Heart left ventricle (tissue), 16 donors: ENCODE measurements at regions not wholly inside any gene's neighbourhood (a gene's known extent, or its start where the extent isn't known, plus 50 kb on each side); places are given as distances from the start of the nearest gene placed in this dataset.
"Not testable (repeated sequence)": the region's sequence is repeated elsewhere in the genome, so short reads cannot be mapped to it uniquely, and the experiment has no call there.

ENCODE experiments used
- ATAC-seq, 4 donors: fragments of 200-7000 bp; cut with Tn5 transposase; one replicate each; pipeline ENCODE4 v1.9.1; 2020 to 2022; ENCODE audit warnings: moderate library complexity in 4 of 4, mild to moderate bottlenecking in 3 of 4, moderate number of reproducible peaks in 1 of 4
- DNase-seq, 5 donors: peaks; one replicate each; pipeline ENCODE4 v3.0.0-alpha.2; 2020
- H3K27ac ChIP-seq, 12 donors: fragments of 200-600 bp; sonication (generic) in 4 of 12; one replicate each; pipeline versions ENCODE4 v1.5.0 to v1.8.0; 2016 to 2022; ENCODE audit warnings: mild to moderate bottlenecking in 2 of 12
- H3K27me3 ChIP-seq, 9 donors: fragments of 200-600 bp; sonication (generic) in 2 of 9; one replicate each; pipeline versions ENCODE4 v1.5.1 to v1.8.0; 2016 to 2022; ENCODE audit warnings: mild to moderate bottlenecking in 3 of 9
- H3K36me3 ChIP-seq, 9 donors: fragments of 200-600 bp; sonication (generic) in 2 of 9; one replicate each; pipeline versions ENCODE4 v1.5.0 to v1.8.0; 2018 to 2022; ENCODE audit warnings: mild to moderate bottlenecking in 2 of 9
- H3K4me1 ChIP-seq, 12 donors: fragments of 200-600 bp; sonication (generic) in 4 of 12; one replicate each; pipeline versions ENCODE4 v1.5.0 to v1.8.0; 2016 to 2022; ENCODE audit warnings: mild to moderate bottlenecking in 3 of 12
- H3K4me3 ChIP-seq, 12 donors: fragments of 200-600 bp; sonication (generic) in 4 of 12; one replicate each; pipeline versions ENCODE4 v1.5.0 to v1.8.0; 2017 to 2022; ENCODE audit warnings: mild to moderate bottlenecking in 9 of 12, moderate library complexity in 4 of 12
- H3K9me3 ChIP-seq, 12 donors: fragments of 200-600 bp; sonication (generic) in 4 of 12; one replicate each; pipeline versions ENCODE4 v1.5.0 to v1.8.0; 2016 to 2022; ENCODE audit warnings: mild to moderate bottlenecking in 1 of 12
- POLR2A ChIP-seq, 2 donors: fragments of 450-650 bp; IDR thresholded peaks; one replicate each; pipeline ENCODE4 v1.6.1; 2017; ENCODE audit warnings: antibody characterized with exemption in 2 of 2, mild to moderate bottlenecking in 2 of 2, moderate library complexity in 2 of 2
- WGBS, 4 donors: extraction: QIAGEN DNeasy Blood & Tissue Kit in 2 of 4; methylation state at CpG; one replicate each; pipeline versions ENCODE4 v1.1.5 to v1.1.7; 2013 to 2018; 5-methylcytosine and 5-hydroxymethylcytosine counted together
- intact Hi-C, 10 donors: fragments of 100-400 bp; cut with DNase I; formaldehyde crosslinking; loops; one replicate each; pipeline versions ENCODE4 v1.11.1 to v1.14.2; 2022
- TF ChIP-seq, protein P1 (sequence below), 12 donors: fragments of 200-600 bp; sonication (generic) in 4 of 12; IDR thresholded peaks; one replicate each; pipeline versions ENCODE4 v1.5.0 to v1.8.0; 2018 to 2022; ENCODE audit warnings: antibody characterized with exemption in 12 of 12, mild to moderate bottlenecking in 5 of 12
- donor health status: ischemic (EF 13 %, LVEDD 7.1; RV severe dilation, severe dysfunction).
- donor health status: healthy with polysubstance abuse.
- donor health status: DM: no; HTN: yes; CAD: no.
- donor health status: DM: no; HTN: no; CAD: no.
- donor health status: ischemic (EF 25% LVEDD 6.9; RV normal size, moderate dysfunction).
- donor health status: ischemic (EF 25% LVEDD 5.7; RV mildly dilated, moderate dysfunction).
- donor health status: healthy.
- donor health status: DM: yes; HTN: yes; CAD: no.
- donor health status: ischemic (EF 35%, LVEDD 5.7; RV mildly dilated, moderate dysfunction).
- donor health status: nonischemic (EF 11% LVEDD 7.7; RV severe dilation, severe dysfunction).
- donor health status: DM: yes; HTN: yes; CAD: no.
- donor health status: PGD.
- donor health status: ischemic (EF 29% LVEDD 5.4; RV normal size, mild dysfunction).
- donor health status: nonischemic (EF 23%, LVEDD 6.1; RV moderate dilation, normal function).

DNA sequence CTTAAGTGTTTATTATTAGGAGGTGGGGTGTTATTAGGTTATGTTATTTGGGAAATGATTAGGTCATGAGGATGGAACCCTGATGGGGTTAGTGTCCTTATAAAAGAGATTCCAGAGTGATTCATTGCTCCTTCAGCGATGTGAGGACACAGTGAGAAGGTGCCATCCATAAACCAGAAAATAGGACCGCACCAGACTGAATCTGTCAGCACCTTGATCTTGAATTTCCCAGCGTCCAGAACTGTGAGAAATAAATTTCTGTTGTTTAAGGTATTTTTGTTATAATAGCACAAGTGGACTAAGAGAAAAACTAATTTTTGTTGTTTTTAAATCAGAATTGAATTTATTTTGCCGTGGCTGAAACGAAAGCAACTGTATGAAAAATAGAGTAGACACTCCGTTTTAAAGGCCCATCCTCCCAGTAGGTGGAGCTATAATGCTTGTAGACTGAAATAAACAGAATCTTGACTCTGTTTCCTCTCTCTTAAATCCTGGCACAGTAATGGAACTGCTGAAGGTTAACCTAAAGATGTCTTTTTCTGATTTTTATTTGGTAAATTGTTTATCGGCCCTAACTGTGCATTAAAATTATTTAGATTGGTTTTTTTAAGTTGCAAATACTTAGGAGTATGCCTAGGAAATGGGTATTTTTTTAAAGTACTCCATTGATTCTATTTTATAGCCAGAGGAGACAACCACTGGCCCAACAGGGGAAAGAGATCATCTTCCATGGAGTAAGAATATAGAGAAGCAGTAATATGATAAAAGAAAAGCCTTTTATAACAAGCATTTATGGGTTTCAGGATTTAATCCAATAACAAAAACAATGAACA is 133.2 kb upstream of the ADAMTS3 start:
- H3K27ac ChIP-seq: no peak overlapping the region
- no peaks in the 10 kb centered on the region for H3K27me3 ChIP-seq
- DNase-seq (peak in 1 of 5 donors; percentile 10), ATAC-seq (peak in 2 of 4 donors; percentile 36 to 52)
- no peaks in the 10 kb centered on the region for H3K36me3 ChIP-seq
- H3K9me3 ChIP-seq: no peaks in the 10 kb centered on the region
- intact Hi-C loops: loop anchor here in 9 of 10 donors (2.0 to 10.0 kb wide), 10 partner anchors 195 to 1433 kb away; no protein-coding TSS in a partner anchor
- TF ChIP-seq POLR2A (IDR thresholded peaks at IDR 0.05): no peak
- TF ChIP-seq, protein P1, sequence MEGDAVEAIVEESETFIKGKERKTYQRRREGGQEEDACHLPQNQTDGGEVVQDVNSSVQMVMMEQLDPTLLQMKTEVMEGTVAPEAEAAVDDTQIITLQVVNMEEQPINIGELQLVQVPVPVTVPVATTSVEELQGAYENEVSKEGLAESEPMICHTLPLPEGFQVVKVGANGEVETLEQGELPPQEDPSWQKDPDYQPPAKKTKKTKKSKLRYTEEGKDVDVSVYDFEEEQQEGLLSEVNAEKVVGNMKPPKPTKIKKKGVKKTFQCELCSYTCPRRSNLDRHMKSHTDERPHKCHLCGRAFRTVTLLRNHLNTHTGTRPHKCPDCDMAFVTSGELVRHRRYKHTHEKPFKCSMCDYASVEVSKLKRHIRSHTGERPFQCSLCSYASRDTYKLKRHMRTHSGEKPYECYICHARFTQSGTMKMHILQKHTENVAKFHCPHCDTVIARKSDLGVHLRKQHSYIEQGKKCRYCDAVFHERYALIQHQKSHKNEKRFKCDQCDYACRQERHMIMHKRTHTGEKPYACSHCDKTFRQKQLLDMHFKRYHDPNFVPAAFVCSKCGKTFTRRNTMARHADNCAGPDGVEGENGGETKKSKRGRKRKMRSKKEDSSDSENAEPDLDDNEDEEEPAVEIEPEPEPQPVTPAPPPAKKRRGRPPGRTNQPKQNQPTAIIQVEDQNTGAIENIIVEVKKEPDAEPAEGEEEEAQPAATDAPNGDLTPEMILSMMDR (IDR thresholded peaks at IDR 0.05): peak; percentile 32 to 79 (median 62)
- 16 to 26% (median 19%) methylated on average over 7 of the region's 7 CpGs for WGBS, 4 donors
- peak overlapping the region in 10 of 12 donors; percentile 27 to 54 (median 47) for H3K4me3 ChIP-seq
- H3K4me1 ChIP-seq: no peaks in the 10 kb centered on the region

GRCh38 chr4:72690771-72691170 is 121.8 kb upstream of the ADAMTS3 start:
- ATAC-seq (no peak), DNase-seq (no peak)
- Histone ChIP-seq H3K4me1 (no peaks in the 10 kb centered on the region), H3K36me3 (no peaks in the 10 kb centered on the region), H3K4me3 (no peak overlapping the region), H3K9me3 (peaks cover 0 to 4% (median 0%) of the 10 kb centered on the region in 12 donors), H3K27me3 (no peaks in the 10 kb centered on the region), H3K27ac (no peak overlapping the region)
- intact Hi-C loops: no loop called here
- no peak for TF ChIP-seq POLR2A (IDR thresholded peaks at IDR 0.05)
- TF ChIP-seq, protein P1 (IDR thresholded peaks at IDR 0.05): no peak
- 0 to 9% (median 2%) methylated on average over 1 of the region's 1 CpG for WGBS, 4 donors

DNA sequence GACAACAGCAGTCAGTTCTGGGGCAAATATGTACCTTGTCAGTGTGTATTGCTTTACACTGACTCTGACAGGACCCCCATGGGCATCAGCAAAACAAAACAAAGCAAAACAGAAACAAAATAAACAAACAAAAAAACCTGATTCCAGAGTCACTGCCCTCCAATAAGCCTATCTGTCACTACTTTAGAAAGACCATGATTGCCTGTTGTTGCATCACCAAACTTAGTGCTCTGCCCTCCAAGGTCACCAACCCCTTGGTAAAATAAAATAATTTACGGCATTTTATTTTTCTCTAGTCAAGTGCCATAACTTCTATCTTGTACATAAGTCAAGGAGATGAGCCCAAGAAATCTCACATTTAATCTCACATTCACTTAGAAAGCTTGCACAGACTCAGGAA is 120.9 kb upstream of the ADAMTS3 start:
- Histone ChIP-seq H3K27me3 (no peaks in the 10 kb centered on the region), H3K4me3 (no peak overlapping the region), H3K27ac (no peak overlapping the region), H3K4me1 (no peaks in the 10 kb centered on the region), H3K36me3 (no peaks in the 10 kb centered on the region), H3K9me3 (peaks cover 0 to 7% (median 0%) of the 10 kb centered on the region in 12 donors)
- no peak for ATAC-seq
- no peak for TF ChIP-seq POLR2A (IDR thresholded peaks at IDR 0.05)
- TF ChIP-seq, protein P1 (IDR thresholded peaks at IDR 0.05): no peak
- intact Hi-C loops: no loop called here
- WGBS, 4 donors: 66 to 81% (median 76%) methylated on average over 1 of the region's 1 CpG
- no peak for DNase-seq

- not testable (repeated sequence) for H3K27ac ChIP-seq, H3K27me3 ChIP-seq, H3K36me3 ChIP-seq, ATAC-seq, DNase-seq, H3K4me1 ChIP-seq, H3K4me3 ChIP-seq
- 83 to 91% (median 89%) methylated on average over 2 of the region's 2 CpGs for WGBS, 4 donors
- H3K9me3 ChIP-seq: peaks cover 0 to 15% (median 0%) of the 10 kb centered on the region in 12 donors
- intact Hi-C loops: loop anchor here in 1 of 10 donors (1.0 kb wide), 1 partner anchor 10 kb away; no protein-coding TSS in a partner anchor
These were observed 117.4 kb upstream of the ADAMTS3 start for GRCh38 chr4:72686390-72686789.
